GM18858 (cell line): ENCODE measurements at regions not wholly inside any gene's neighbourhood (a gene's known extent, or its start where the extent isn't known, plus 50 kb on each side); places are given as distances from the start of the nearest gene placed in this dataset.
"Not testable (repeated sequence)": the region's sequence is repeated elsewhere in the genome, so short reads cannot be mapped to it uniquely, and the experiment has no call there.

Experiments used
- ATAC-seq: cut with Tn5 transposase; IDR thresholded peaks from one replicate; pipeline ENCODE4 v1.9.1; 2021; ENCODE audit not compliant: unreplicated experiment

- ATAC-seq: no peak
Observed at GRCh38 chr3:62926494-62926893, 51.3 kb upstream of the CADPS start.

- no peak for ATAC-seq
Observed at GRCh38 chr3:62928256-62928655, 53.0 kb upstream of the CADPS start.

- ATAC-seq: no peak
Observed at GRCh38 chr3:62929771-62930170, 54.6 kb upstream of the CADPS start.

GRCh38 chr3:62935793-62936192 is 60.6 kb upstream of the CADPS start:
- ATAC-seq: no peak

- ATAC-seq: no peak
Observed at GRCh38 chr3:62936626-62937254, 61.5 kb upstream of the CADPS start.

GRCh38 chr3:62938583-62938982 is 63.4 kb upstream of the CADPS start:
- no peak for ATAC-seq

GRCh38 chr3:62939707-62940106 is 64.5 kb upstream of the CADPS start:
- no peak for ATAC-seq

GRCh38 chr3:62940771-62941563 is 65.8 kb upstream of the CADPS start:
- ATAC-seq: no peak

- ATAC-seq: no peak
Observed at GRCh38 chr3:62942227-62942626, 67.0 kb upstream of the CADPS start.

GRCh38 chr3:62942764-62943163 is 67.5 kb upstream of the CADPS start:
- no peak for ATAC-seq

- no peak for ATAC-seq
Observed at GRCh38 chr3:62948921-62949320, 73.7 kb upstream of the CADPS start.

GRCh38 chr3:62950210-62950609 is 75.0 kb upstream of the CADPS start:
- no peak for ATAC-seq

- no peak for ATAC-seq
Observed at GRCh38 chr3:62951037-62951613, 75.9 kb upstream of the CADPS start.

- ATAC-seq: not testable (repeated sequence)
Observed at GRCh38 chr3:62951880-62952279, 76.7 kb upstream of the CADPS start.

GRCh38 chr3:62954580-62954979 is 79.4 kb upstream of the CADPS start:
- ATAC-seq: peak; percentile 80

GRCh38 chr3:62955126-62955525 is 79.9 kb upstream of the CADPS start:
- no peak for ATAC-seq

- no peak for ATAC-seq
Observed at GRCh38 chr3:62956411-62956810, 81.2 kb upstream of the CADPS start.

GRCh38 chr3:62961874-62962556 is 86.8 kb upstream of the CADPS start:
- no peak for ATAC-seq

GRCh38 chr3:62962714-62963113 is 87.5 kb upstream of the CADPS start:
- no peak for ATAC-seq

- ATAC-seq: no peak
Observed at GRCh38 chr3:62965311-62965710, 90.1 kb upstream of the CADPS start.

GRCh38 chr3:62968128-62968527 is 92.9 kb upstream of the CADPS start:
- ATAC-seq: no peak

- no peak for ATAC-seq
Observed at GRCh38 chr3:62970648-62971047, 95.4 kb upstream of the CADPS start.
